GM21619 (cell line): ENCODE measurements at regions not wholly inside any gene's neighbourhood (a gene's known extent, or its start where the extent isn't known, plus 50 kb on each side); places are given as distances from the start of the nearest gene placed in this dataset.

Experiments
- ATAC-seq: cut with Tn5 transposase; IDR thresholded peaks from one replicate; pipeline ENCODE4 v1.9.1; 2021; ENCODE audit not compliant: unreplicated experiment

GRCh38 chr22:47777426-47777825 lies 1015.0 kb downstream of the TBC1D22A start:
- ATAC-seq, result no peak

GRCh38 chr22:47776329-47776728 lies 1013.9 kb downstream of the TBC1D22A start:
- ATAC-seq, result no peak

- no peak for ATAC-seq
These were observed 1013.2 kb downstream of the TBC1D22A start for GRCh38 chr22:47775686-47776085.

- ATAC-seq, result no peak
These were observed 1012.7 kb downstream of the TBC1D22A start for GRCh38 chr22:47775191-47775590.

GRCh38 chr22:47773635-47774034 lies 1011.2 kb downstream of the TBC1D22A start:
- ATAC-seq, result no peak

- ATAC-seq, result no peak
These were observed 1010.4 kb downstream of the TBC1D22A start for GRCh38 chr22:47772864-47773263.

- ATAC-seq, result no peak
These were observed 1007.2 kb downstream of the TBC1D22A start for GRCh38 chr22:47769652-47770051.

GRCh38 chr22:47768027-47768426 lies 1005.6 kb downstream of the TBC1D22A start:
- no peak for ATAC-seq

- ATAC-seq, result no peak
These were observed 1005.0 kb downstream of the TBC1D22A start for GRCh38 chr22:47767403-47767802.

- no peak for ATAC-seq
These were observed 1003.3 kb downstream of the TBC1D22A start for GRCh38 chr22:47765757-47766156.

GRCh38 chr22:47762141-47762540 lies 999.7 kb downstream of the TBC1D22A start:
- no peak for ATAC-seq

- no peak for ATAC-seq
These were observed 997.5 kb downstream of the TBC1D22A start for GRCh38 chr22:47759909-47760308.

GRCh38 chr22:47757741-47758140 lies 995.3 kb downstream of the TBC1D22A start:
- no peak for ATAC-seq

- ATAC-seq, result no peak
These were observed 987.6 kb downstream of the TBC1D22A start for GRCh38 chr22:47750086-47750485.

- ATAC-seq, result no peak
These were observed 986.5 kb downstream of the TBC1D22A start for GRCh38 chr22:47748957-47749356.

- ATAC-seq, result no peak
These were observed 985.8 kb downstream of the TBC1D22A start for GRCh38 chr22:47748271-47748670.

- ATAC-seq, result no peak
These were observed 977.8 kb downstream of the TBC1D22A start for GRCh38 chr22:47740109-47740805.

GRCh38 chr22:47739291-47740015 lies 977.0 kb downstream of the TBC1D22A start:
- ATAC-seq, result no peak

GRCh38 chr22:47738472-47739013 lies 976.1 kb downstream of the TBC1D22A start:
- ATAC-seq, result no peak

- no peak for ATAC-seq
These were observed 974.0 kb downstream of the TBC1D22A start for GRCh38 chr22:47736186-47737034.

- no peak for ATAC-seq
These were observed 972.1 kb downstream of the TBC1D22A start for GRCh38 chr22:47734511-47734910.
